LNCAP (cell line): ENCODE measurements at regions not wholly inside any gene's neighbourhood (a gene's known extent, or its start where the extent isn't known, plus 50 kb on each side); places are given as distances from the start of the nearest gene placed in this dataset.

Source experiments
- CTCF ChIP-seq: fragments of 450-650 bp; IDR thresholded peaks from 2 replicates; pipeline ENCODE4 v1.5.1; 2017; ENCODE audit warnings: mild to moderate bottlenecking

DNA sequence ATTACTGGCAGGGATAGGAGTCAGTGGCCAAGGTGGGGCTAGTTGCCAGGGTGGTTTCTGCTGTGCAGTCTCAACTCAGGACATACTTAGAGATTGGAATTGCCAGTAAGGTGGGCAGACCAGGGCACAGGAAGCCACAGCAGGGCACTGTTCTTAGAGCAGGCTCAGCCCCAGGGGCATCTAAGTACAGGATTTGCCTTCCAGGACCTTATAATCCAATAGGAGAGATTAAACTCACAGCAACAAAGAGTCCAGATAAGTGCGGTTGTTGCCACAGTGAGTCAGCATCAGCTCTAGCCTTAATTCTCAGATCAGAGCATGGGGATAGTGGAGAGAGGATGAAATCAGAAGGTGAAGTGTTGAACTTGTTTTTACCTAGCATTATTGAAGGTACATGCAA lies 265.8 kb upstream of the TRPC7 start:
- no peak for TF ChIP-seq CTCF

- TF ChIP-seq CTCF, result no peak
Measured at GRCh38 chr5:136629125-136629792, 263.9 kb upstream of the TRPC7 start.

- no peak for TF ChIP-seq CTCF
Measured at GRCh38 chr5:136626531-136626930, 261.2 kb upstream of the TRPC7 start.

DNA sequence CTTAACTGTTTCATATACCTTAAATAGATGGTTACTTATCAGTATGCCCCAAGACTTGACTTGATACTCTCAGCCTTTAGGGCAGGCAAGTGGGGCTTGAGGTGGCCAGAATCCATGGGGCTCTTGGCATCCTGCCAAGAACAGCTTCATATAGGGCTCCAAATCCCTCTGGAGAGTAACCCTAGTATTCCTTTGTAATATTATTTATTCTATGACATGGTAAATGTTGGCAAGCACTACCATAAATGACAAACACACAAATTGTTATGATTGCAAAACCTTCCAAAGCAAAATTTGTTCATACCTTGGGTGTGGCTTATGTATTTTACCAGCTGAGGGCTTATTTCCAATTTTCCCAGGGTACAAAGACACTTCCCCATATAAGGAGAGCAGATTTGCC lies 257.4 kb upstream of the TRPC7 start:
- no peak for TF ChIP-seq CTCF

DNA sequence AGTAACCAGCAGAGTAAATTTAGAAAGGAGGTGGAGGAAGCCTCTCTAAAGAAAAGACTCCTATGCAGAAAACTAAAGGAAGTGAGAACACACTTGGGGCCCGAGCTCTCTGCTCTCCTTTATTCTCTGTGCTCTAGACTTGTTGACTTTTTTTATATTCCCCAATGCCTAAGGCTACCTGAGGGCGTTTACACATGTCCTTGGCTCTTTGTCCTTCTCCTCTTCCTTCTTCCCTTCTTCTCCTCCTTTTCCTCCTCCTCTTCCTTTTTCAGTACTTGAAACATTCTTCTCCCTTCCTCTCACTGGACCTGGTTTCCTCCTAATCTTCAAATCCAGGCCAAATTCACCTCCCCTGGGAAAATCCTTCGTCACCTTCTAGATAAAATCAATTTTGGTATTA lies 256.4 kb upstream of the TRPC7 start:
- no peak for TF ChIP-seq CTCF

- no peak for TF ChIP-seq CTCF
Measured at GRCh38 chr5:136620621-136621020, 255.3 kb upstream of the TRPC7 start.

- TF ChIP-seq CTCF, result no peak
Measured at GRCh38 chr5:136620016-136620419, 254.7 kb upstream of the TRPC7 start.

DNA sequence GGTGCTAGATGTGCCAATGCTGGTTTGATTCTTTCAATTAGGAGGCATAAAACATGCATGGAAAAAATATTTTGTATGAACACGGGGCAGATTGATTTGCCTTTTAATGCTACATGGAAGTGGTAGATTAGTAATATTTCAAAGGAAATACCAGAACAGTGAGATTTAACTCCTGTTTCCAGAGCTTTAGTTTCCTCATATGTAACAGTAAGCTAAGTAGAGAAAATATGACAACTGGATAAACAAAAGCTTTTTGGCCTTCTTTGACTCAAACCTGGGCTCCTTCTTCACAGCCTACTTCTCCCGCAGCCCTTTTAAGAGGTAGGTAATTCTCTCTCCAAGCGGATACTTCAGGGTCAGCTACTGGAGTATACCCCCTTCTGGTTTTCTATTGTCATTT lies 254.2 kb upstream of the TRPC7 start:
- no peak for TF ChIP-seq CTCF
